ENCODE measurements at regions not wholly inside any gene's neighbourhood (a gene's known extent, or its start where the extent isn't known, plus 50 kb on each side); places are given as distances from the start of the nearest gene placed in this dataset.

GRCh38 chr6:137977206-137977605 is 110.1 kb downstream of the TNFAIP3 start:
- TF ChIP-seq CTCF (IDR thresholded peaks at IDR 0.05; ENCODE audit: poor library complexity, severe bottlenecking) = no peak
- TF ChIP-seq MXI1 (conservative IDR thresholded peaks at IDR 0.05; ENCODE audit: poor library complexity, severe bottlenecking) = no peak
- TF ChIP-seq POLR2AphosphoS5 (IDR thresholded peaks at IDR 0.05) = no peak
- no peak for TF ChIP-seq RAD21 (conservative IDR thresholded peaks at IDR 0.05)

All from neural cell (in vitro differentiated cells).